Esophagus mucosa (tissue), 1 donor: ENCODE measurements at regions not wholly inside any gene's neighbourhood (a gene's known extent, or its start where the extent isn't known, plus 50 kb on each side); places are given as distances from the start of the nearest gene placed in this dataset.

Experiments used
- ATAC-seq: fragments of 200-7000 bp; cut with Tn5 transposase; one replicate; pipeline ENCODE4 v1.9.1; 2020
- donor health status: DM: yes; HTN: yes; CAD: no.

DNA sequence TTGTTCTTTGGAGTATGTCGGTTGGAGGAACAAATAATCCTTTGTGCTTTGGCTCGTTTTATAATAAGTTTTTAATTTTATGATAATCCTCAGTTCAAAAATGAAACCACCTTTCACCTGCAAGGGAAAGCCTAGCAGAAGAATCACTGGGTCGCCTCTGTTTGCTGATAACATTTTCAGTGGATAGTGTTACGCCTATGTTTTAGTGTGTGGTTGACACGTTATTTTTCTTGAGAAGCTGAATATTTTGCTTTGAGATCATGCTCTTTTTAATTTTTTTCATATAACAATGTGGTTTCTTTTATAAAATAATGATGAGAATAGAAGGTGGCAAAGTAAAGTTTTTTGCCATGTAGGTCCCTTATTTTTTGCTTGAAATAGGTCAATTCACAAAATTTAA is 172.7 kb upstream of the ZEB2 start:
- ATAC-seq: no peak

DNA sequence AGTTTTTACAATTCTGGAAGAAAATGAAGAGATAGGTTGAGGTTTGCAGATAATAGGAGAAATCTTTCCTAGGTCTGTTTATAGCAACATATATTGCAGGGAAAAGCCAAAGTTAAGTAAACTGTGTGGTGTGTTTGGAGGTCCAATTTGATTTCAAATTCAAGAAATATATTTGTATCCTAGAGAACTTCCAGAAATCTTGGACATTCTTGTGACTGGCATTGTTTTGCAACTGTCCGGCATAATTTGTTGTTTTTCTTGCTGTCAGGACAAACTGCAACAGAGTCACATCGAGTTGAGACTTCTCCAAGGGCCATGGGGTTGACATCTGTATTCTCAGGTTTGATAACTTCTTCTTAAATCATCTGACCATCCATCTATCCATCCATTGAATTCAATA is 170.9 kb upstream of the ZEB2 start:
- ATAC-seq: no peak

DNA sequence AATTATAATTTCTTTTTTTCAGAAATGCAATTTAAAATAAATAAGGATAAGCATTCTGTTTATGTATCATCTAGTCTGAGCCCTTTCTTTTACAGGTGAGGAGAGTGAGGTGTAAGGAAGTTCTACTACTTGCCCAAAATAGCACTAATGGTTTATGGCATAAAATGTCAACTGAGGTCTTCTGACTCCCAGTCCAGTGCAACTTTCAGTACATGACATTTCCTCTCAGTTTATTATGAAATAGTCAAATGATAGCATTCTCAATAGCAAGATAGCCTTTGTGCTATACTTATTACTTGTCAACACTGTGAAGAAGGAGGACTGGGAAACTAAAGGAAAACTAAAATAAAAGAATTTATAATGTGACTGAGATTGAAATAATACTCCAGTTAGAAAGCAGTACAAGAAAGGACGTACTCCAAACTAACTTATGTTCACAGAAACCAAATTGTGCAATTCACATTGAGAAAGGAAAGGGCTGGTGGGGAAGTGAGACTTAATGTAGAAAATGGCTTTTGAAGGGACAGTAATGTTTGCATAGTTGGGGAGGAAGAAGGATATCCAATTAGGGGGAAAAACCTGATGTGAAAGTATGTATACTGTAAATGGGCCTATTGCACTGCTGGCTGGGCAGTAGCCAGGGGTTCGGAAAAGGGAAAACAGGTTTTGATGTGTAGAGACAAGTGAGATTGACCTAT is 166.7 kb upstream of the ZEB2 start:
- ATAC-seq: no peak

DNA sequence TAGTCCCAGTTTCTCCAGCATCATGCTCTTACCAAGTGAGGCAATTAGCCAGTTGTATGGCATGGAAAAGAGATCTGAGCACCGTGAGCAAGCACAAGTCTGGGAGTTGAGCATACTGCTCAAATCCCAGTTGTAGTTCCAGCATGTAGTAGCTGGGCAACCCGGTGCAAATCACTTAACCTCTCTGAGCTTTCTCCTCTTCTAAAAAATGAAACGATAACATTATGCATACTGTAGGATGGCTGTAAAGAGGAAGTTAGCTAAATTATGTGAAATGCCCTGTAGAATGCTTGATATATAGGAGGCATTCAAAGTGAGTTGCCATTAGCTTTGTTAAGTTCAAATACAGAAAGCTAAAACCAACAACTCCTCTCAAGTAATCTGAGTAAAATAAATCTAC is 164.0 kb upstream of the ZEB2 start:
- no peak for ATAC-seq

DNA sequence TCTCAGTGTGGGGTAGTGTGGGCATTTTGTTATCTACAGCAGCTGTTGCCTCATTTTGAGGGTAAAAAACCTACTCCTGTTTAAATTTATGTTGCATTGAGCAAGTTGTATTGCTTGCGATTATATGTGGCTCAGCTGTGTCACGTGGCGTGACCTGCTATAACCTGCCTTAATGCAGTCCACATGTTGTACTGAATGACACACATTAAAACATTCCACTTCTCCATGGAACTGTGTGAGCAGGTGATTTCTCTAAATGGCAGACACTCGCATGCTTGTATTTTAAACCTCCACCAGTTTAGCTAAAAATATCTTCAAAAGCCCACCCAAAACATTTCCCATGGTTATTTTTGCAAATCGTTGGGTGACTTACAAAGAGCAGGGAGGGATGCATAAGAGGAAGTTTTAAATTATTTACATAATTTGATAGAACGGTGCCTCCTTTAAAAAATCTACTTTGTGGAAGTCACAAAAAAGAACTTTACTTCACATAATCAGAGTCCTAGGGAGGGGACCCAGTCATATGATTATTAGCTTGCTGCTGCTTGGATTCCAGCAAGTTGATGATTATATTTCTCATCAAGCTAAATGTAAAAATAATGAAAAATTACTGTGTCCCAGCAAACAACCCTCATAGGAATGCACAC is 163.3 kb upstream of the ZEB2 start:
- peak; percentile 94 for ATAC-seq

DNA sequence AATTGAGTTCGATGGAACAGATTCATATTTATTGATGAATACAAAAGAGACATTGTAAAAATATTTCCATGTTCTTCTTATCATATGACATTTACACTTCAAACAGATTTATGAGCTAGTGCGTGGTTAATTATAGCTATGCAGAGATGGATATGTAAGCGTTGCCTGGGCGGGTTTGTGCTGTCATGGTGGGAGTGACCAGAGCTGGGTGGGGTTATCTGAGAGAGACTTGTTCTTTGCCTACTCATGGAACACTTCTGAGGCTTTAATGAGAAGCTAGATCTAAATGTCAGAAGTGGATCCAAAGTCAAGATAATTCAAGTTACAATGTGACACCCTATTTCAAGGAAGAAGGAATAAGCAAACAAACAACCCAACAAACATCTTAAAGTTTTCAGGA is 162.3 kb upstream of the ZEB2 start:
- peak; percentile 73 for ATAC-seq

DNA sequence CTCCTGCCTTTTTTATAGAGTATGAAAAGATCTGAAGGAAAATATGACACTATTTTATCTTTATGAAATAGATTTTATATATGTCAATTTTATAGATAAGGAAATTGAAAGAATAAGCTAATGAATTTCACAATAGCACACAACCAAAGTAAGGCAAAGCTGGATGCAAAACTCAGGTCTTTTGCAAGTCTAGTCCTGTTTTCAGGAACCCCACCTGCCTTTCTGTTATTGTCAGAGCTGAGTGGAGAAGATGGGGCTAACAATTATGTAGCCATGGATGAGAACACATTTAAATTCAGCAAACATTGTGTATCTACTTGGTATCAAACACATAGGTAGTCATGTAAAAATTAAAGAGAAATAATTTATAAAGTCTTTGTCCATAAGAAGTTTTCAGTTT is 161.5 kb upstream of the ZEB2 start:
- ATAC-seq: no peak

DNA sequence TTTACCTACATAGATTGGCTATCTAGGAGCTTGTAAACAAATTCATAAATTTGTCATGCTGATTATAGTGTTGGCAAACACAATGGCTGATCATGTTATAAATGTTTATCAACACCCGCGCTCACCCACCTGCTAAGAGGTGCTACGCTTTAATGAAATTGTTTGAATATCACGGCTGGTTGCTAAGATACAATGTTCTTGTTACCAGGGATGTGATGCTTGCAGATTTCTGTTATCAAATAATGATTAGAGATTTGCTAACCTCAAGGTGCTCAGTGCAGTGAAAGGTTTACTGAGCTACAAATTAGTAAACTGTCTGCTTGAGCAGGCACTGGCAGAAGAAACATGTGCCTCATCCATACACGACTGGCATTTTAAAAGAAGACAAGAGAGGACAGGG is 160.0 kb upstream of the ZEB2 start:
- no peak for ATAC-seq

DNA sequence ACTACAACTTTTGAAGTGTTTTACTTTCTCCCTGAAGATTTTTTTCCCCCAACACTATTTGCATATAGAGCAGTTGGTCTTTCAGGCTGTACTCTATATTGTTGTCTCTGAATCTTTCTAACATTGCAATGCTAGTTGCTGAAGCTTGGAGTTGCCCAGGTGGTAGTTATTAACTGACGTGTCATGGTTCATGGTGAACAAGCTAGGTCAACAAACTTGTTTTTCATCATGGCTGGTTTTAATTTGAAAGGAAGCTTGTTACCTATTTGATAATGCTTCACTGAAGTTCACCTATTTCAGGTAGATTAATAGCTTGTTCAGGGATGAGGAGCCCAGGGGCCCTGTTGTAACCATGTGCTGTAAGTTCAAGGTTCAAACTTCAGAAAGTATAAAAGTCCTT is 158.8 kb upstream of the ZEB2 start:
- ATAC-seq: no peak

DNA sequence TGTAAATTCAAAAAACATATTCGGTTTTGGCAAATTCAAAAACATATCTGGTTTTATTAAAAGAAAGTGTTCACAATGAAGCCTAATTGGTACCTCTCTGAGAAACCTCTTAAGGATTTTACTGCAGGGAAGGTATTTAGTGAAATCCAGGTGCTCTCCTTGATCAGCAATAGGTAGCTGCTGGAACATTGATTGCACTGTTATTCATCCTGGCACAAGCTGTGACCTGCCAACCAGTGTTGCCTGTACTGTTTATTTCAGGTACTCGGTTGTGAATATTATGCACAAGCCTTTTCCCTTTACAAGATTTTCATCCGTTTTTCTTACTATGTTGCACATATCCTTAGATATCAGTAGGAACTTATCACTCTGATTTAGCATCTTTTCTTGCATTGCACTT is 155.8 kb upstream of the ZEB2 start:
- ATAC-seq: no peak

DNA sequence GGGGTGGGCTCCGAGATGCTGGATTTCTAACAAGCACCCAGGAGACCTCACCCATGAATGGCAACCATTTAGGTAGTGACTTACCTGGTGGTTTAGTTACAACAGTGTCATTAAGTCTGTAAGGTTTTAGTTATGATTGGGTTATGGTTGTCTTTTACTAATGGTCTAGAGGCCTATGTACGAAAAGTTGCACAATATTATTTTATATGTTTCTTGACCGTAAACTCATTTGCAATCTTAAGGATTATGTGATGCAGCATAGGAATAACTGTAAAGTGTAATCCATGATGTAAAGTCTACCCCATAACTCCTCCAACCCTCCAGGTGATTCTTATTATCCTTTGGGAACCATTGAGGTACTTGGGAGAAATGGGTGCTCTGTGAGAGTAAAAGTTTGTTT is 155.4 kb upstream of the ZEB2 start:
- no peak for ATAC-seq

DNA sequence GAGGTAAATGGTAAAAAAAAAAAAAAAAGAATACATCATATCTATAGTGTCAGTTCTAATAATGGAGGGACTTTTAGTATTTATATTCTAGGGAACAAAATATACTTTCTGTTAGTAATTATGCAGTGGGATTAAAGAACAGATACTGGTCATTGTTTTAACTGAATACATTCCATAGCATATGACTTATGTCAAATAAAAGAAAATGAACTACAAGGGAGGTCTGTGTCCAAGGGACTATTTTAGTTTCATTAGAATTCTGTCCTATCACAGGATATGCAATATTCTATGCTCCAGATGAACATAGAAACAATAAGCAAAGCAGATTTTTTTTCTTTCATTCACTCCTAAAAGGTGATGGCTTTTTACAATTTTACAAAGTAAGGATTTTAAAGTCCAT is 154.2 kb upstream of the ZEB2 start:
- ATAC-seq: no peak

DNA sequence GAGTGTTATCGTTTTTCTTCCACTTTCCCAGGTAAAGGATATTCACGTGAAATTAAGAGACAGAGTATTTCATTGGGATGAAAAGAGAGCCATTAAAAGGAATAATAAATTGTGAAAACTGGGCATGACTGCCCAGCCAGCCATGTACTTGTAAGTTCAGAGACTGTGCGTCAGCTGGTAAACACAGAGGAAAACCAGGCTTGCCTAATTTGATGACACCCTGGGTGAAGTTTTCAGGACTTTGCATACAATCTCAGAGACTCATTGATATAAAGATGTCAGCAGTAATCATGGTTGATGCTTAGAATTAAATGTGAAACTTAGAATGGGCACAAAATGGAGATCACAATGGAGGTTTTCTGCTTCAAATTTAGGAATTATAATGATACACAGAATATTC is 153.5 kb upstream of the ZEB2 start:
- no peak for ATAC-seq

DNA sequence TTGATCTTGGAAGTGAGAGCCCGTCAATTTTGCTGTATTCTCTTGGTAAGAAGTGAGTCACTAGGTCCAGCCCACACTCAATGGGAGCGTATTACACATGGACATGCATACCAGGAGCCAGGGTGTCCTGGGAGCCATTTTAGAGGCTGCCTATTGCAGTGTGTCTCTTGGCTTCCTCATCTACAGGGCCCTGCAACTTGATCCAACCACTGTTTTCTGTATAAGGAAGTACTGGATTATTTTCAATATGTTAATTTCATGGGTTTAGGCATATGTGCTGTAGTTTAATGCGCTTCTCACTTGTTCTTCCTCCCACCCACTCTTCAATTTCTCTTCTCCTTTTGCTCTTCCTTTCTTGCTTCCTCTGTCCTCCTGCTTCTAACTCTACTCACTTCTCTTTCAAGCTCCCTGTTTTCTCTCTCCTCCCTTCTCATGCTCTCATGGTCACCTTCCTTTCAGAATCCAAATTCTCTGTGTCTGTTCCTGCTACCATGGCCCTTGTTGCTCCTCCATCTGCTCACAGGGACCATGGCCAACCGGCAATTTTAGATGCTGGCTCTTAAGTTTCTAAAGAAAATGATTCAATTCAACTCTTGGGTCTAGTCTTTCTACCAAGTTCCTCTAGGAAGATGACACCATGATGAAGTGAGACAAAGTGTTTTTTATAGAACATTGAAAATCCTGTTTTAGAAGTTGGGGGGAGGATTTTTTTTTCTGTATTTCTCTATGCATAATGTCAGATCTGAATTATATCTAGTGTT is 152.0 kb upstream of the ZEB2 start:
- ATAC-seq: no peak

DNA sequence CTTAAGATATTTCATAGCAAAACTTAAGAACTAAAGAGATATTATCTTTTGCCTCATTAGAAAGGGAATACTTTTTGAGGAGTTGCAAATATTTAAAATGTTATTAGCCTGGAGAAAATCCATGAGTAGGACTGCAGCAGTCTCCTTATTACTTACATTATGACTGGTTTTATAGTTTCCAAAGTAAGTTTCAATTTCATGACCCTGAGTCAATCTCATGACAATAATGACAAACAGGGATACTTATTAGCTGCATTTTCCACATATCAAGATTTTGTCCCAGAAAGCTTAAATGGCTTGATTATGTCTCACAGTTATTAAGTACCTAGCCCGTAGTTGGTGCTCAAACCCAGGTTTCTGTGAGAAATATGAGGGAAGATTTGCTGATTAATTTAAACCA is 150.8 kb upstream of the ZEB2 start:
- no peak for ATAC-seq

DNA sequence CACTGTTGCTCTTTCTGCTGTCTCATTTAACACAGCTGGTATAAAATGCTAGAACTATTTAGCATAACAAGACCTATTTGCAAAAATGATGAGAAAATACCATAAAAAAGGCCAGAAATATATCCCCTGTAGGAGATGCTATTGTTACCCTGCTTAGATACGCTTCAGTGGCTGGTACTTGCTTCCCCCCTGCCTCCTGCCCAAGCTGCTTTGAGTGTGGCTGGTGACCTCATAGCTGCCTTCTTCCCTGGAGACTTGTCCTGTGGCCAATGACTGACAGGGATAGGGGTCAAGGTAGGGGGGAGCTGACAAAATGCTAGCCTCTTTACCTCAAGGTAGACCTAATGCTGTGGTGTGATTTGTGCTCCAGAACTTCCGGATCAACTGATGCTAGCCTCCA is 150.2 kb upstream of the ZEB2 start:
- no peak for ATAC-seq

DNA sequence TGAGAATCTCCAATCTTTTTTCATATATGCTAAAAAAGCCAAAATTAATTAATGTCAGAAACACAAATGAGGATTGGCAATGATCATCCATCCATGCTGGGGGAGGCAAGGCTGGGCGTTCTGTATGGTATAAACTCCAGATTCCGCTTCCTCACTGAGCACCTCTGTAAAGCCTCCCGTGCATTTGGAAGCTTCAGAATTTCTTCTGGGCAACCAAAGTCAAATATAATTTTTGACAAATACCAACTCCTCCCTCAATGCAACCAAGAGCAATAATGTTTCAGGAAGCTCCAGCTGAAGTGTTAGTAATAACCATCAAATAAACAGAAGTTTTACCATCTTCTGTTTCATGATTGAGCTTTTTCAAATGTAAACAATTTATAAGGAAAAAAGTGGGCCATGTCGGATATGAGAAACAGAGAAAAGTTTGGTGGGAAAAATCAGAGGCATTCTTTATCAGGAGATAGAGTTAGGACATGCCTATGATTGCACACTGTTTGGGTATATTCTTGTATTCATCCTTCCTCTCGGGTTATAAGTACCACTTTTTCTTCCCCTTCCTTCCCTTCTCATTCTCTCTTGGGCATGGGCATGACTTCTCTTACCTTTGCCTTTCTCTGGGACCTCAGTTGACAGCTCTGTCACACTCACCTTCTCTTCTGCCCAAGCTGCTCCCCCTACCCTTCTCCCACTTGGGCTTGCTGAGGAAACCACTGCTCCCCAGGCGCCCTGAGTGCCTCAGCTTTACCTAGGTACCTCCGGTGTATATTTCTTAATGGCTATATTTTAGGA is 149.5 kb upstream of the ZEB2 start:
- no peak for ATAC-seq

DNA sequence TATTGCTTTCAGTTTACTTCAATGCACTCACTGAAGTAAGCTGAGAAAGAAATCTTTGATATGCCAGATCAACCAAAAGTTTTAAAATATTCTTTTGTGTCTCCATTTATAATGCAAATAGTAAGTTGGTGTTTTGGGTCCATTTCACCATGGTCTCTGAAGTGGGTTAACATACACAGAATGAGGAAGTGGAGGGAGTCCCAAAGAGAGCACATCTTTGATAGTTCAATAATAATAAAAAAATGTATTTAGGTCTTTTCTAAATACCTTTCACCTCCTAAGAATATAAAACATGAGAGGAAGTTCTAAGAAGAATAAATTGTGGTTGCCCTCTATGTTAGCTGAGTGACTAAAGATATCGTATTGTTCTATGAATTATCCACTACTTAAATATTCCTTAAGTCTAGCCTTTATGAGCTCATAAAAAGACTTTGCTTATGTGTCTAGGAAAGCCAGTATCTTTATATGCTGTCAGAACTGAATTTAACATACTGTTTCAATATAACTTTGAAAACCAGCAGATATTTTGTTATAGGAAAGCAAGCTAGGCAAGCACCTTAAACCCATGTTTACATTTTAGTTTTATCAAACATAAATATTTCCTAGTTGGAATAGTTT is 148.7 kb upstream of the ZEB2 start:
- ATAC-seq: no peak

DNA sequence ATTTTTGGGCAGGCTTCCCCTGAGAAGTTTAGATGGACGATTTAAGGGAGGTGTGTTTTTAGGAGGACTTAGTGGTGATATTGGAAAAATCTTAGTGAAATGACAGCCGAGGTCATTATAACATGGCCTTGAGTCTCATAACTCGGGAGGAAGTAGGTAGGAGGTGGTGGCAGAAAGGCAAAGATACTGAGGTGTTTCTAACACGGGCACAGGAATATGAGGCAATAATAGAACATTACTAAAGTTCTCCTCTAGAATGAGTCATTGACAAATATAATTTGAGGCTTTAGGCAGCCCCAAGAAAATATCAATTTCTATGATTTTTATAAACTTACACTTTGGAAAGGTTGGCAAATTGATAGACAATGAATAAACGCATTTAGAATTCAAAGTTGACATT is 146.1 kb upstream of the ZEB2 start:
- no peak for ATAC-seq

DNA sequence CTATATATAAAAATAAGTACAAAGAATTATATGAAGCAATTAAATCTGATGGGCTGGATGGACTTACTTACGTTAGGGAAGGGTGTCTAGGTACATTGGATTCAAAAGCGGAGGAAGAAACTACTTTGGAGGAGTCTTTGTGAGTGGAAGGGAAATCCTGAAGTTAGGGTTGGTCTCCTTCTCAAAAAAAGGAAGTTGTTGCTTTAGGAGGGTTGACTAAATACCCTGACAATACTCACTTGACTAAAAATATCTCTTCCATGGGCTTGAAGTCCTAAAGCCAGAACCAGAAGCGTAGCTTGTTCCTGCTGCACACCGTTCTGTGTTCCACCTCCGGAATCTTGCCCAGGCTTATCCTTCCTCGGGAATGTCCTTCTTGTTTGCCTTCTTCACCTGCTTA is 143.3 kb upstream of the ZEB2 start:
- ATAC-seq: no peak

DNA sequence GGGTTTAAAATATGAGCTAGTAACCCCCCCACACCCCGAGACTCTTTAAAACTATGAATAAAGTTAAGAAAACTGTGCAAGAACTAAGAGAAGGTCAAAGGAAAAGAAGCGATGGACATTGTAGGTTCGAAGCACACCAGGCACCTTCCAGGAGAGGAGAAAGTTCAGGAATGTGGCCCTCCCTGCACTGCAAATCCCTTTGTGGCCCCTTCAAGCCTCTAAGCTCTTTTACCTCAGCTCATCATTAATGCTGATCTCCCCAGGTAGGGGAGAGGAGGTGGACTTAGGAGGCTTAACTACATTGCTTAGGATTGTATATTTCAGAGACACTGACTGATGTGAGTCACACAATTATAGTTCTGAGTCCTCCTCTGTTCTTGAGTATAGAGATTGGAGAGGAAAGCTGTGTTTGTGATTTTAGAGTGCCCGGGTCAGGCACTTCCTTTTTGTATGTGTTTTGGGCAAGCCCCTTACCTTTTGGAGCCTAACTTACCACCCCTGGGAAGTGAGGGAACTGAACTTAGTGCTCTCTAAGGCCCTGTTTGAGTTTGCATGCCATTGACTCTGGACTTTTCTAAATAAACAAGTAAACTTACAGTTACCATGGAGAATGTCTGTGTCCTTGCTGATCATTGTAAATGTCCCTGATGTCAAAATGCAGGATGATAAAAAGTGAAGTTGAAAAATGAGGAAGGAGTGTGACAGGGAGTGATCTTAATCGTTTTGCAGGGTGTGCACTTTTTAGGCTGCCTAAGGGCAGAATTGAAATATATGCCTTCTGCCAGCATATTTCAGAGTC is 140.8 kb upstream of the ZEB2 start:
- peak; percentile 57 for ATAC-seq

DNA sequence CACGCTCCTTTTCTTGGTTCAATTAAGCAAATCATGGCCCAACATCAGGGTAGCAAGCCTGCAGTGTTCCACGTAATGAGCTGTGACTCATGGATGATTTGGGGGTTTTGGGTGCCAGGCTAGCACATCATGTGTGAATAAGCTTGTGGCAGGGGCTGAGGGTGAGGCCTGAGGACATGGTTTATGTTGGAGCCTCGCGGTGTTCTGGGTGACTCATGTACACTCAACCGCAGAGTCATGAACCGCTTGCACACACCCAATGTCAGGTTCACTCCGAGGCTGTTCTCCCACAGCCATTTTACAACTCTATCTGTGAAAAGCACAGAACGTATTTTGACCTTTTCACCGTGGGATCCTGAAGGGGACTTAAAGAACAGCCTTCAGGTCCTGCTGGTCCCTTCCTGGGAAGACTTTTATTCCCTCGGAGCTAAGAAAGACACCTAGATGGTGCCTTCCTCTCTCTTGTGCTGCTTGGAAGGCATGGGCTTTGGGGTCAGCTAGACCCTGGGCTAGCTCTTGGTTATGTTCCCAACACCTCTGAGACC is 139.9 kb upstream of the ZEB2 start:
- peak; percentile 100 for ATAC-seq
